ENCODE measurements at regions not wholly inside any gene's neighbourhood (a gene's known extent, or its start where the extent isn't known, plus 50 kb on each side); places are given as distances from the start of the nearest gene placed in this dataset.

DNA sequence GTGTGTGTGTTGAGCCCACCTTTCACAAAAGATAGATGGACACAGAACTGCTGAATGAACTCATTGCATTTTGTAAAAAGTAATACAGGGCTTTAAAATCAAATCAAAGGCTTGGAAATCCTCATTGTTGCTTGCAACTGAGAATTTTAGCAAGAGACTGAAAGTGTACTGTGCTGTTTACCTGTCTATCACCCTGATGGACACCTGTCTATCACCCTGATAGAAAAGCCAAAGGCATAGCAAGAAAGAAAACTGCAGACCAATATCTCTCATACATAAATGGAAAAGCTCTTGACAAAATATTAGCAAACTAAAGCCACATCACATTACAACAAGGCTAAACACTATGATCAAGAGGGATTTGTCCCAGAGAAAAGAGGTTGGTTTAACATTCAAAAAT, 107.5 kb upstream of the TMEM18 start:
- no peaks in the 10 kb centered on the region for H3K27me3 ChIP-seq (ENCODE audit: control insufficient read depth in 1 of 2, insufficient read depth in 2 of 2, low read length in 2 of 2)
- no peak overlapping the region for H3K27ac ChIP-seq (ENCODE audit: low read length)
- no peaks in the 10 kb centered on the region for H3K4me1 ChIP-seq (ENCODE audit: control insufficient read depth, insufficient read depth, low read length)
- H3K4me3 ChIP-seq (ENCODE audit: low read length in 2 of 2): no peak overlapping the region
- no peaks in the 10 kb centered on the region for H3K9me3 ChIP-seq (ENCODE audit: control insufficient read depth in 2 of 2, low read length in 2 of 2)
- H3K36me3 ChIP-seq (ENCODE audit: control insufficient read depth in 2 of 2, insufficient read depth in 2 of 2, low read length in 2 of 2): no peaks in the 10 kb centered on the region
- H3K9ac ChIP-seq (ENCODE audit: low read length in 2 of 2): no peak overlapping the region

DNA sequence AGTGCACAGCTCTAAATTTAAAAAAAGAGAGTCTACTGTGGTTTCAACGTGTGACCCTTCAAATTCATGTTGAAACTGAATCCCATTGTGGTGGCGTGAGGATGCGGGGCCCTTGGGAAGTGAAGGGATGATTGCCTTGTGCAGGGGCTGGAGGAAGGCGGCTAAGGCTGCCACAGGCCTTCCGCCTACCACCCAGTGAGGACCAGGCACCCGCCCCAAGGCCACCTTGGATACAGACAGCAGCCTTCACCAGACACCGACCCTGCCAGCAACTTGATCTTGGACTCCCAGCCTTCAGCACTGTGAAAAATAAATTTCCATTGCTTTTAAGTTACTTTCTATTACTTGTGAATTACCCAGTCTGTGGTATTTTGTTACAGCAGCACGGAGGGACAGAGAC, 103.4 kb upstream of the TMEM18 start:
- H3K27ac ChIP-seq (ENCODE audit: low read length): no peak overlapping the region
- H3K4me1 ChIP-seq (ENCODE audit: control insufficient read depth, insufficient read depth, low read length): no peaks in the 10 kb centered on the region
- H3K9ac ChIP-seq (ENCODE audit: low read length in 2 of 2): no peak overlapping the region
- H3K36me3 ChIP-seq (ENCODE audit: control insufficient read depth in 2 of 2, insufficient read depth in 2 of 2, low read length in 2 of 2): no peaks in the 10 kb centered on the region
- H3K27me3 ChIP-seq (ENCODE audit: control insufficient read depth in 1 of 2, insufficient read depth in 2 of 2, low read length in 2 of 2): no peaks in the 10 kb centered on the region
- H3K9me3 ChIP-seq (ENCODE audit: control insufficient read depth in 2 of 2, low read length in 2 of 2): no peaks in the 10 kb centered on the region
- no peak overlapping the region for H3K4me3 ChIP-seq (ENCODE audit: low read length in 2 of 2)

DNA sequence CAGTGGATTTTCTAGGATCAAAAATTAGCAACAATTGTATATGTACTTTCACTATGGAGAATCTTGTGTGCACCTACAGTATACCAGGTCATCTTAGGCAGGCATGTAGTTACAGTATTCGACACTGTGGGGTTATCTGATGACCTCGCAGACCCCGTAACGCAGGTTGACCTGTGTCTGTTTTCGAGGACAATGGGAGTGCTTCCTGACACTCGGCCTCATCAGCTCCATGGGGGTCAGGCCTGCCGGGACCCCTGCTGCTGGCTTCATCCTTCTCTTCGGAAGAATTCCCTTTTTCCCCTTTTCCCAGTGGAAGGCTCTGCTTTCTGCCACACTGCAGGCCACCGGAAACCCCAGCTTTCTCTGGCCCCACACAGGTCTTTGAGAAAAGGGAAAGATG, 102.8 kb upstream of the TMEM18 start:
- Histone ChIP-seq H3K27me3 (ENCODE audit: control insufficient read depth in 1 of 2, insufficient read depth in 2 of 2, low read length in 2 of 2) (no peaks in the 10 kb centered on the region), H3K9me3 (ENCODE audit: control insufficient read depth in 2 of 2, low read length in 2 of 2) (no peaks in the 10 kb centered on the region), H3K9ac (ENCODE audit: low read length in 2 of 2) (no peak overlapping the region), H3K36me3 (ENCODE audit: control insufficient read depth in 2 of 2, insufficient read depth in 2 of 2, low read length in 2 of 2) (no peaks in the 10 kb centered on the region), H3K4me3 (ENCODE audit: low read length in 2 of 2) (no peak overlapping the region), H3K4me1 (ENCODE audit: control insufficient read depth, insufficient read depth, low read length) (no peaks in the 10 kb centered on the region), H3K27ac (ENCODE audit: low read length) (no peak overlapping the region)

DNA sequence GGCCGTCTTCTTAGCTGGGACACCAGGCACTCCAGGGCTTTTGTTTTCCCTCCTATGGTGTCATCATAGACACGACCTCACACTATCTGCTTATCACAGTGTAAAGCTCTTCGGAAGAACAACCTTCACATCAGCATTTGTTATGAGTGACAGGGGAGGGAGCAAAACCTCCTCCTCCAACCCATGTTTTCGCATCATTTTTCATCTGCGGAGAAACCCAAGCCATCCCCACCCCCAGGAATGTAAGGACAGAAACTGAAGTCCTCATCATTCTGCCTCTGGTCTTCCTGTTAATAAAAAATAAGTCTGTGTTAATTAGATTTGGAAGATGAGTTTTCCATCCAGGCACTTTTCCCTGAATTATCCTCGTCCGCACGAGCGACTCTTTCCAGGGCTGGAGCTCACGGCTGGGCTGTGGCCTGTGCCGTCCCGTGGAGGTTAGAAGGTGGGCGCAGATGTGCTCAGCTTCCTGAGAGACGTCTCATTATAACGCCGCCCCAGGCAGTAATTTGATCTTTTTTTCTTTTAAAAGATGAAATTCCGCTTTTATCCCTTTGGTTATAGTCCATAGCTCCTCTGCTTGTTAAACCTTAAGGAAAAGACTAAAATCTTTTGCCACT, 101.6 kb upstream of the TMEM18 start:
- Histone ChIP-seq H3K27me3 (ENCODE audit: control insufficient read depth in 1 of 2, insufficient read depth in 2 of 2, low read length in 2 of 2) (no peaks in the 10 kb centered on the region), H3K4me3 (ENCODE audit: low read length in 2 of 2) (no peak overlapping the region), H3K9me3 (ENCODE audit: control insufficient read depth in 2 of 2, low read length in 2 of 2) (no peaks in the 10 kb centered on the region), H3K9ac (ENCODE audit: low read length in 2 of 2) (no peak overlapping the region), H3K27ac (ENCODE audit: low read length) (no peak overlapping the region), H3K4me1 (ENCODE audit: control insufficient read depth, insufficient read depth, low read length) (no peaks in the 10 kb centered on the region), H3K36me3 (ENCODE audit: control insufficient read depth in 2 of 2, insufficient read depth in 2 of 2, low read length in 2 of 2) (no peaks in the 10 kb centered on the region)

DNA sequence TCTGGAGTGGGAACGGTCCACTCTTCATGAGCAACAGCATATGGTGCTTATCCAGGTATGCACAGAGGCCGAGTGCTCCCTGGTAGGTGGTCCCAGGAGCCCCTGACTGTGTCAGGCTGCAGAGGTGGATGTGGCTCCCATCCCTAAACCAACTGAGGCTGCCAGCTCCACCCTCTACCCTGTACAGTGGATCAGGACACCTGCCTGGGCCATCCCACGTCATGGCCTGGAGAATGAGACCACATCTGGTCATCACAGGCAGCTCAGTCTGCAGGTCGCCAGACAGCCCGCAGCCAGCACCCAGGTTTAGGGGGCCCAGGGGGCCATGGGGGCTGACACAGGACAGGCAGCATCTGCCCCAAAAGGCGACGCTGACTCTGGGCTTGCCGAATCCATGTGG, 100.3 kb upstream of the TMEM18 start:
- Histone ChIP-seq H3K9me3 (ENCODE audit: control insufficient read depth in 2 of 2, low read length in 2 of 2) (no peaks in the 10 kb centered on the region), H3K36me3 (ENCODE audit: control insufficient read depth in 2 of 2, insufficient read depth in 2 of 2, low read length in 2 of 2) (no peaks in the 10 kb centered on the region), H3K27ac (ENCODE audit: low read length) (no peak overlapping the region), H3K9ac (ENCODE audit: low read length in 2 of 2) (no peak overlapping the region), H3K27me3 (ENCODE audit: control insufficient read depth in 1 of 2, insufficient read depth in 2 of 2, low read length in 2 of 2) (peaks cover 0 to 2% of the 10 kb centered on the region in 2 donors), H3K4me3 (ENCODE audit: low read length in 2 of 2) (no peak overlapping the region), H3K4me1 (ENCODE audit: control insufficient read depth, insufficient read depth, low read length) (no peaks in the 10 kb centered on the region)

DNA sequence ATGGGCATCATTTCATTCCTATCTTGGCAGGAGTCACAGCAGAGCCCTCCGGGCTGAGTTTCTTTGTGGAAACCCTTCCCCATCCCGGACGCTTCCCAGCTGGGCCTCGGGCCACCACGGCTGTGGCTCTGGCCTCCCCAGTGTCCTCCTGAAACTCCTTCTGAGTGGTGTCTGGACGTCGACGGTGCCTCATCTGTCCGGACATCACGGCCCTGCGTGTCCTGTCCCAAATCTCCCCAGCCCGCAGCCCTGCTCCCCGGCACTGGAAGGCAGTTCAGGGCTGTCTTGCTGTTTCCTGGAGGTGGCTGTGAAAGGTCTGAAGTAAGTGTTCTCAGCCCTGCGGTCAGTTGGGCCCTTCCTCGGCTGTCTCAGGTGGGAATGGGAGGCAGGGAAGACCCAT, 99.8 kb upstream of the TMEM18 start:
- Histone ChIP-seq H3K4me1 (ENCODE audit: control insufficient read depth, insufficient read depth, low read length) (no peaks in the 10 kb centered on the region), H3K27me3 (ENCODE audit: control insufficient read depth in 1 of 2, insufficient read depth in 2 of 2, low read length in 2 of 2) (peaks cover 0 to 2% of the 10 kb centered on the region in 2 donors), H3K9me3 (ENCODE audit: control insufficient read depth in 2 of 2, low read length in 2 of 2) (no peaks in the 10 kb centered on the region), H3K9ac (ENCODE audit: low read length in 2 of 2) (no peak overlapping the region), H3K4me3 (ENCODE audit: low read length in 2 of 2) (no peak overlapping the region), H3K27ac (ENCODE audit: low read length) (no peak overlapping the region), H3K36me3 (ENCODE audit: control insufficient read depth in 2 of 2, insufficient read depth in 2 of 2, low read length in 2 of 2) (no peaks in the 10 kb centered on the region)

DNA sequence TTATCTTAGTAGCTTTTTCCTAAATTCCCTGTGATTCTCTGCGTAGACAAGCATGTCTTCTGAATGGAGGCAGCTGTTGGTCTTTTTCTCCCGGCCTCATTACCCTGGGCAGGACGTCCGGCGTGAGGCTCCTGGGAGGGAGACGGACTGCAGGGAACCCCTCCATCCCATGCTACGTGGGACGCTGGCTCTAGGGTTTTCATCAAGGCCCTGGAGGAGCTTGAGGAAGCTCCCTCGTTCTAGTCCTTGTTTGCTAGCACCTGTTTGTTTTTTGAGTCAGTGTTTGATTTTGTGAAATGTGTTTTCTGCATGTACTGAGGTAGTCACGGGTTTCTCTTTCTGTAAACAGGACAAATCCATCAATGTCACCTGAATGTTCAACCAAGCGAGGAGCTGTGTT, 99.3 kb upstream of the TMEM18 start:
- H3K9ac ChIP-seq (ENCODE audit: low read length in 2 of 2): no peak overlapping the region
- H3K27ac ChIP-seq (ENCODE audit: low read length): no peak overlapping the region
- H3K9me3 ChIP-seq (ENCODE audit: control insufficient read depth in 2 of 2, low read length in 2 of 2): no peaks in the 10 kb centered on the region
- H3K36me3 ChIP-seq (ENCODE audit: control insufficient read depth in 2 of 2, insufficient read depth in 2 of 2, low read length in 2 of 2): no peaks in the 10 kb centered on the region
- no peaks in the 10 kb centered on the region for H3K4me1 ChIP-seq (ENCODE audit: control insufficient read depth, insufficient read depth, low read length)
- H3K27me3 ChIP-seq (ENCODE audit: control insufficient read depth in 1 of 2, insufficient read depth in 2 of 2, low read length in 2 of 2): peaks cover 0 to 2% of the 10 kb centered on the region in 2 donors
- H3K4me3 ChIP-seq (ENCODE audit: low read length in 2 of 2): no peak overlapping the region

DNA sequence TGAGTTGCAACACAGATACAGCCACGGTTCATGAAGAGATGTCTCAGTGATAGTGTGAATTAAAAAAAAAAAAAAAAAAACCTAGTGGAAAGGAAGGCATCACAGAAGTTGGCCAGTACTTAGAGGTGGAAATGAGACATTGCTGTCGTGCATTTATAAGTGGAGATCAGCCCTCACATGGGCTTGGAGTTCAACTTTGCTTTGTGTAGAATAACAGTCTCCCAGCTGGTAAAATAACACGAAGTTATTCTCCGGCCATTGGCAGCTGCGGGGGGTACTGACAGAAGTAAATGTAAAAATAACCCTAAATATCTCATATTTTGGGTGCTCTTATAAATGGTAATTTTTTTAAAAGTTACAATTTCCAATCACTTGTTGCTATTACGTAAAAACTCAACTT, 98.8 kb upstream of the TMEM18 start:
- Histone ChIP-seq H3K27me3 (ENCODE audit: control insufficient read depth in 1 of 2, insufficient read depth in 2 of 2, low read length in 2 of 2) (peaks cover 0 to 2% of the 10 kb centered on the region in 2 donors), H3K9me3 (ENCODE audit: control insufficient read depth in 2 of 2, low read length in 2 of 2) (no peaks in the 10 kb centered on the region), H3K36me3 (ENCODE audit: control insufficient read depth in 2 of 2, insufficient read depth in 2 of 2, low read length in 2 of 2) (no peaks in the 10 kb centered on the region), H3K9ac (ENCODE audit: low read length in 2 of 2) (no peak overlapping the region), H3K4me3 (ENCODE audit: low read length in 2 of 2) (no peak overlapping the region), H3K27ac (ENCODE audit: low read length) (no peak overlapping the region), H3K4me1 (ENCODE audit: control insufficient read depth, insufficient read depth, low read length) (no peaks in the 10 kb centered on the region)

DNA sequence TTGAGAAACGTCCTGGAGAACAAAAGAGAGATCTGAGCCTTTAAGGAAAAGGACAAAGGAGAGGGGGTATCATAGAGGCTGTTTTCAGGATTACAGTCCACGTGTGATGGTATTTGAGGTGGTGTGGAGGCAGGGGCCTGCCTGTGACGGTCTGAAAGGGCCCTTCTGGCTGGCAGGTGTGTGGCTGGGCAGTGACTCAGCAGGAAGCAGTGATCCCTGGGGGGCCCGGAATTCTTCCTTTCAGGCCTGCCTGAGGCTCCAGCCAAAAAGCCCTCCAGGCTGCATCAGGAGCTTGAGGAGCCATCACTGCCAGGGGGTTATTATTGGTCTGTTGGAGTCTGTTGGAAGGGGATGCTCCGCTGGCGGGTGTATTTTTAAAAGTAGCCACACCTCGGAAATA, 97.2 kb upstream of the TMEM18 start:
- peaks cover 0 to 2% of the 10 kb centered on the region in 2 donors for H3K27me3 ChIP-seq (ENCODE audit: control insufficient read depth in 1 of 2, insufficient read depth in 2 of 2, low read length in 2 of 2)
- H3K9ac ChIP-seq (ENCODE audit: low read length in 2 of 2): no peak overlapping the region
- H3K27ac ChIP-seq (ENCODE audit: low read length): no peak overlapping the region
- H3K4me3 ChIP-seq (ENCODE audit: low read length in 2 of 2): no peak overlapping the region
- H3K4me1 ChIP-seq (ENCODE audit: control insufficient read depth, insufficient read depth, low read length): no peaks in the 10 kb centered on the region
- H3K9me3 ChIP-seq (ENCODE audit: control insufficient read depth in 2 of 2, low read length in 2 of 2): no peaks in the 10 kb centered on the region
- no peaks in the 10 kb centered on the region for H3K36me3 ChIP-seq (ENCODE audit: control insufficient read depth in 2 of 2, insufficient read depth in 2 of 2, low read length in 2 of 2)

DNA sequence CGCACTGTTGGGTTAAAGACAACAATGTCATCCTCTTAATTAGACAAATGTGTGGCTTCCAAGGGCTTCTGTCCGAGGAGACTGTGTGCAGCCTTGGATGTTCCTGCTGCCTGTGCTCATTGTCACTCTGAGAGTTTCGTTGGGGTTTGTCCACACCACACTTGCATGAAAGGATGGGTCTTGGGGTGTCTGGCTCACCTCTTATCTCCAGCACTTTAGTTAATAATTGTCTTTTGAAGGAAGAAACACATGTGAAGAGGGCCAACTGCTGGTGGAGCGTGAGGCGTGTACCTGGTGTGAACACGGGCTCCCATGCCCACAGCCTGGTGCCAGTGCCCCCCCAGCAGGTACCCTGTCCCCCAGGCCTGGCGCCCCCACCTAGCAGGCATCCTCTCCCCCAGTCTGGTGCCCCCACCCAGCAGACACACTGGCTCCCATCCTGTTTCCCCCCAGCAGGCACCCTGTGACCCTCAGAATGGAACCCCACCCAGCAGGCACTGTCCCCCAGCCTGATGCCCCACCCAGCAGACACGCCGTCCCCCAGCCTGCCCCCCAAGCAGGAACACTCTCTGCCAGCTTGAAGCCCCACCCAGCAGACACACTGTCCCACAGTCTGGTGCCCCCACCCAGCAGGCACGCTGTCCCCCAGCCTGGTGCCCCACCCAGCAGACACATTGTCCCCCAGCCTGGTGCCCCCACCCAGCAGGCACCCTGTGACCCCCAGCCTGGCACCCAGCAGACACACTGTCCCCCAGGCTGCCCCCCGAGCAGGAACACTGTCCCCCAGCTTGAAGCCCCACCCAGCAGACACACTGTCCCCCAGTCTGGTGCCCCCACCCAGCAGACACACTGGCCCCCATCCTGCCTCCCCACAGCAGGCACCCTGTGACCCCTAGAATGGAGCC, 96.3 kb upstream of the TMEM18 start:
- Histone ChIP-seq H3K9me3 (ENCODE audit: control insufficient read depth in 2 of 2, low read length in 2 of 2) (no peaks in the 10 kb centered on the region), H3K9ac (ENCODE audit: low read length in 2 of 2) (no peak overlapping the region), H3K4me3 (ENCODE audit: low read length in 2 of 2) (no peak overlapping the region), H3K27me3 (ENCODE audit: control insufficient read depth in 1 of 2, insufficient read depth in 2 of 2, low read length in 2 of 2) (peaks cover 0 to 2% of the 10 kb centered on the region in 2 donors), H3K36me3 (ENCODE audit: control insufficient read depth in 2 of 2, insufficient read depth in 2 of 2, low read length in 2 of 2) (no peaks in the 10 kb centered on the region), H3K27ac (ENCODE audit: low read length) (no peak overlapping the region), H3K4me1 (ENCODE audit: control insufficient read depth, insufficient read depth, low read length) (no peaks in the 10 kb centered on the region)

DNA sequence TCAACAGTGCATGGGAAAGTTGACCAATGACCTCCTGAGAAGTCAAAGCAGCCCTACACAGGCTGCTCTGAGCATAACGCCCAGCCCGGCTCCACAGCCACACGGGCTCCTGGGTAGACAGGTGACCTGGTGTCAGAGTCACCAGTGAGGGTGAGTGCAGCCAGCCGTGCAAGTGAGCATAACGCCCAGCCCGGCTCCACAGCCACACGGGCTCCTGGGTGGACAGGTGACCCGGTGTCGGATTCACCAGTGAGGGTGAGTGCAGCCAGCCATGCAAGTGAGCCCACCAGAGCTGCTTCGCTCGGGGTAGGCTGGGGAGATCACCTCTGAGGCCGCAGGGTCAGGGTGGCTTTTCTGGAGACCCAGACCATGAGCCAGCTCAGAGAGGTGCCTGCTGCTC, 94.3 kb upstream of the TMEM18 start:
- H3K36me3 ChIP-seq (ENCODE audit: control insufficient read depth in 2 of 2, insufficient read depth in 2 of 2, low read length in 2 of 2): no peaks in the 10 kb centered on the region
- no peak overlapping the region for H3K27ac ChIP-seq (ENCODE audit: low read length)
- H3K4me3 ChIP-seq (ENCODE audit: low read length in 2 of 2): no peak overlapping the region
- no peak overlapping the region for H3K9ac ChIP-seq (ENCODE audit: low read length in 2 of 2)
- H3K27me3 ChIP-seq (ENCODE audit: control insufficient read depth in 1 of 2, insufficient read depth in 2 of 2, low read length in 2 of 2): peaks cover 0 to 4% of the 10 kb centered on the region in 2 donors
- H3K9me3 ChIP-seq (ENCODE audit: control insufficient read depth in 2 of 2, low read length in 2 of 2): no peaks in the 10 kb centered on the region
- no peaks in the 10 kb centered on the region for H3K4me1 ChIP-seq (ENCODE audit: control insufficient read depth, insufficient read depth, low read length)

Measured in stomach smooth muscle (tissue), 2 donors.